MM.1S (cell line): ENCODE measurements at regions not wholly inside any gene's neighbourhood (a gene's known extent, or its start where the extent isn't known, plus 50 kb on each side); places are given as distances from the start of the nearest gene placed in this dataset.

Experiments used
- DNase-seq: peaks from one replicate; pipeline ENCODE4 v3.0.0-alpha.2; 2015
- H2AFZ ChIP-seq: fragments of 300-600 bp; sonication (generic); 2 replicates; pipeline ENCODE4 v1.6.0; 2016; ENCODE audit warnings: antibody characterized with exemption, low read length
- H3F3A ChIP-seq: fragments of 300-600 bp; sonication (generic); 2 replicates; pipeline ENCODE4 v1.6.1; 2016; ENCODE audit warnings: mild to moderate bottlenecking, antibody characterized with exemption, low read length, moderate library complexity, mixed read lengths; ENCODE audit not compliant: insufficient read depth
- H3K27ac ChIP-seq: fragments of 300-600 bp; sonication (generic); 2 replicates; pipeline ENCODE4 v1.5.1; 2016; ENCODE audit warnings: mild to moderate bottlenecking, low read length
- H3K27me3 ChIP-seq: fragments of 300-600 bp; sonication (generic); replicated peaks from 2 replicates; pipeline ENCODE4 v1.6.0; 2016; ENCODE audit warnings: low read length; ENCODE audit not compliant: insufficient read depth
- H3K36me3 ChIP-seq: fragments of 300-600 bp; sonication (generic); replicated peaks from 2 replicates; pipeline ENCODE4 v1.6.1; 2016; ENCODE audit warnings: mild to moderate bottlenecking, low read length, mixed read lengths; ENCODE audit not compliant: insufficient read depth
- H3K4me1 ChIP-seq: fragments of 300-600 bp; sonication (generic); 2 replicates; pipeline ENCODE4 v1.6.1; 2016; ENCODE audit warnings: low read length, mixed read lengths
- H3K4me2 ChIP-seq: fragments of 300-600 bp; sonication (generic); 2 replicates; pipeline ENCODE4 v1.6.0; 2016; ENCODE audit warnings: low read depth, low read length
- H3K4me3 ChIP-seq: fragments of 300-600 bp; sonication (generic); 2 replicates; pipeline ENCODE4 v1.5.1; 2016; ENCODE audit warnings: low read length, mixed read lengths
- H3K79me2 ChIP-seq: fragments of 300-600 bp; sonication (generic); 2 replicates; pipeline ENCODE4 v1.6.1; 2016; ENCODE audit warnings: mixed run types, low read length, mixed read lengths
- H3K9ac ChIP-seq: fragments of 300-600 bp; sonication (generic); 2 replicates; pipeline ENCODE4 v1.6.1; 2016; ENCODE audit warnings: low read length, mixed read lengths
- H3K9me2 ChIP-seq: fragments of 300-600 bp; sonication (generic); replicated peaks from 2 replicates; pipeline ENCODE4 v1.6.1; 2016; ENCODE audit warnings: mild to moderate bottlenecking, low read length, mixed read lengths; ENCODE audit not compliant: insufficient read depth
- H3K9me3 ChIP-seq: fragments of 300-600 bp; sonication (generic); replicated peaks from 2 replicates; pipeline ENCODE4 v1.6.1; 2016; ENCODE audit warnings: mild to moderate bottlenecking, low read length, mixed read lengths; ENCODE audit not compliant: insufficient read depth
- H4K20me1 ChIP-seq: fragments of 300-600 bp; sonication (generic); 2 replicates; pipeline ENCODE4 v1.6.1; 2016; ENCODE audit warnings: mild to moderate bottlenecking, low read length, moderate library complexity, mixed read lengths; ENCODE audit not compliant: insufficient read depth
- CTCF ChIP-seq: fragments of 300-600 bp; sonication (generic); IDR thresholded peaks from 2 replicates; pipeline ENCODE4 v1.5.1; 2016; ENCODE audit warnings: antibody characterized with exemption, low read length, mixed read lengths
- EZH2 ChIP-seq: fragments of 300-600 bp; sonication (generic); optimal IDR thresholded peaks from 2 replicates; pipeline ENCODE3; 2017; ENCODE audit warnings: low read depth, mild to moderate bottlenecking, antibody characterized with exemption, low read length, mixed read lengths
- EZH2phosphoT487 ChIP-seq: fragments of 300-600 bp; sonication (generic); IDR thresholded peaks from 2 replicates; pipeline ENCODE4 v1.6.1; 2018; ENCODE audit warnings: antibody characterized with exemption, low read length

GRCh38 chr10:69748621-69749020 lies 53.1 kb upstream of the COL13A1 start:
- Histone ChIP-seq H3K36me3 (no peaks in the 10 kb centered on the region), H3K9ac (no peak overlapping the region), H2AFZ (no peak overlapping the region), H3K9me3 (no peaks in the 10 kb centered on the region), H3K9me2 (no peaks in the 10 kb centered on the region), H3K4me1 (peaks cover 7% of the 10 kb centered on the region), H3K79me2 (no peaks in the 10 kb centered on the region), H4K20me1 (no peaks in the 10 kb centered on the region), H3K27ac (no peak overlapping the region), H3K4me3 (no peak overlapping the region), H3K27me3 (peaks cover 89% of the 10 kb centered on the region), H3K4me2 (no peak overlapping the region), H3F3A (no peaks in the 10 kb centered on the region)
- DNase-seq, result no peak
- TF ChIP-seq CTCF, result no peak
- no peak for TF ChIP-seq EZH2
- TF ChIP-seq EZH2phosphoT487, result no peak

- H3K79me2 ChIP-seq, result no peaks in the 10 kb centered on the region
- no peaks in the 10 kb centered on the region for H3K9me3 ChIP-seq
- no peak overlapping the region for H3K4me2 ChIP-seq
- H3K36me3 ChIP-seq, result no peaks in the 10 kb centered on the region
- H2AFZ ChIP-seq, result no peak overlapping the region
- TF ChIP-seq EZH2 (no peak), EZH2phosphoT487 (no peak), CTCF (no peak)
- no peaks in the 10 kb centered on the region for H4K20me1 ChIP-seq
- H3F3A ChIP-seq, result no peaks in the 10 kb centered on the region
- H3K27ac ChIP-seq, result no peak overlapping the region
- no peak for DNase-seq
- no peak overlapping the region for H3K4me3 ChIP-seq
- peaks cover 82% of the 10 kb centered on the region for H3K27me3 ChIP-seq
- no peak overlapping the region for H3K9ac ChIP-seq
- H3K9me2 ChIP-seq, result no peaks in the 10 kb centered on the region
- peaks cover 7% of the 10 kb centered on the region for H3K4me1 ChIP-seq
These were observed 52.3 kb upstream of the COL13A1 start for GRCh38 chr10:69749178-69750010.

- Histone ChIP-seq H3K27ac (no peak overlapping the region), H2AFZ (no peak overlapping the region)
These were observed 51.7 kb upstream of the COL13A1 start for GRCh38 chr10:69750011-69750373.

More at GRCh38 chr10:69750011-69750373, 51.7 kb upstream of the COL13A1 start:
- Histone ChIP-seq H4K20me1 (no peaks in the 10 kb centered on the region), H3K4me2 (no peak overlapping the region), H3K4me1 (peaks cover 7% of the 10 kb centered on the region), H3F3A (no peaks in the 10 kb centered on the region), H3K9me2 (no peaks in the 10 kb centered on the region), H3K4me3 (no peak overlapping the region), H3K9ac (no peak overlapping the region), H3K27me3 (peaks cover 76% of the 10 kb centered on the region), H3K9me3 (no peaks in the 10 kb centered on the region), H3K79me2 (no peaks in the 10 kb centered on the region), H3K36me3 (no peaks in the 10 kb centered on the region)
- TF ChIP-seq CTCF, result no peak
- TF ChIP-seq EZH2phosphoT487, result no peak
- no peak for TF ChIP-seq EZH2
- no peak for DNase-seq
